GM12878 (cell line): ENCODE measurements at regions not wholly inside any gene's neighbourhood (a gene's known extent, or its start where the extent isn't known, plus 50 kb on each side); places are given as distances from the start of the nearest gene placed in this dataset.

Source experiments
- BCL11A ChIP-seq: IDR thresholded peaks from 2 replicates; pipeline ENCODE4 v1.6.1; 2011; ENCODE audit warnings: low read depth, low read length
- CHD2 ChIP-seq: IDR thresholded peaks from 2 replicates; pipeline ENCODE4 v1.6.1; 2011; ENCODE audit warnings: low read depth, low read length, improper control_type of control experiment, borderline replicate concordance
- CREB1 ChIP-seq: IDR thresholded peaks from 2 replicates; pipeline ENCODE4 v1.6.1; 2012; ENCODE audit warnings: low read depth, mild to moderate bottlenecking, inconsistent platforms
- DPF2 ChIP-seq: fragments of 450-650 bp; IDR thresholded peaks from 2 replicates; pipeline ENCODE4 v1.6.1; 2017; ENCODE audit warnings: mild to moderate bottlenecking
- FOXM1 ChIP-seq: IDR thresholded peaks from 2 replicates; pipeline ENCODE4 v1.6.1; 2012; ENCODE audit warnings: low read depth, mild to moderate bottlenecking, inconsistent platforms, low read length, moderate library complexity
- HCFC1 ChIP-seq: fragments of 150-350 bp; IDR thresholded peaks from 2 replicates; pipeline ENCODE4 v1.6.1; 2014; ENCODE audit warnings: low read length
- MEF2A ChIP-seq: IDR thresholded peaks from 2 replicates; pipeline ENCODE4 v1.6.1; 2011; ENCODE audit warnings: low read depth, mild to moderate bottlenecking, low read length, moderate library complexity; ENCODE audit not compliant: insufficient read depth
- MEF2B ChIP-seq: fragments of 450-650 bp; IDR thresholded peaks from 2 replicates; pipeline ENCODE4 v1.6.1; 2018; ENCODE audit warnings: mild to moderate bottlenecking, moderate library complexity; ENCODE audit not compliant: partially characterized antibody, poor library complexity, severe bottlenecking
- PAX5 ChIP-seq: IDR thresholded peaks from 2 replicates; pipeline ENCODE4 v1.6.1; 2011; ENCODE audit warnings: low read depth, low read length, borderline replicate concordance
- PML ChIP-seq: IDR thresholded peaks from 2 replicates; pipeline ENCODE4 v1.6.1; 2012; ENCODE audit warnings: low read length, inconsistent platforms
- RFX5 ChIP-seq: IDR thresholded peaks from 2 replicates; pipeline ENCODE4 v1.6.1; 2011; ENCODE audit warnings: low read depth, low read length, improper control_type of control experiment
- SMAD5 ChIP-seq: IDR thresholded peaks from 2 replicates; pipeline ENCODE4 v1.6.1; 2016; ENCODE audit warnings: antibody characterized with exemption, low read depth
- TBL1XR1 ChIP-seq: IDR thresholded peaks from 2 replicates; pipeline ENCODE4 v1.6.1; 2012; ENCODE audit warnings: low read depth, low read length, improper control_type of control experiment
- TCF3 ChIP-seq: IDR thresholded peaks from 2 replicates; pipeline ENCODE4 v1.6.1; 2012; ENCODE audit warnings: low read depth, mild to moderate bottlenecking, low read length, borderline replicate concordance; ENCODE audit not compliant: insufficient read depth
- YY1 ChIP-seq: IDR thresholded peaks from 2 replicates; pipeline ENCODE4 v1.6.1; 2011; ENCODE audit warnings: low read depth, mild to moderate bottlenecking, low read length
- ZBED1 ChIP-seq: IDR thresholded peaks from 2 replicates; pipeline ENCODE4 v1.6.1; 2016; ENCODE audit warnings: borderline replicate concordance
- ZNF207 ChIP-seq: fragments of 450-650 bp; IDR thresholded peaks from 2 replicates; pipeline ENCODE4 v1.6.1; 2014; ENCODE audit warnings: antibody characterized with exemption, mild to moderate bottlenecking, borderline replicate concordance
- ZNF274 ChIP-seq: IDR thresholded peaks from one replicate; pipeline ENCODE4 v1.8.0; 2011; ENCODE audit not compliant: insufficient read length, insufficient read depth
- ZNF384 ChIP-seq: IDR thresholded peaks from 2 replicates; pipeline ENCODE4 v1.6.1; 2012; ENCODE audit warnings: low read depth, mild to moderate bottlenecking, low read length, improper control_type of control experiment, borderline replicate concordance
- TF ChIP-seq, protein P1 (sequence below): fragments of 450-650 bp; IDR thresholded peaks from 2 replicates; pipeline ENCODE4 v1.6.1; 2017; ENCODE audit warnings: mild to moderate bottlenecking, moderate library complexity
- TF ChIP-seq, protein P2 (sequence below): fragments of 450-650 bp; IDR thresholded peaks from 2 replicates; pipeline ENCODE4 v1.6.1; 2018; ENCODE audit warnings: mild to moderate bottlenecking, low read depth, moderate library complexity; ENCODE audit not compliant: partially characterized antibody
- TF ChIP-seq, protein P3 (sequence below): fragments of 450-650 bp; IDR thresholded peaks from 2 replicates; pipeline ENCODE4 v1.6.1; 2017; ENCODE audit warnings: borderline replicate concordance
- TF ChIP-seq, protein P4 (sequence below): IDR thresholded peaks from 2 replicates; pipeline ENCODE4 v1.6.1; 2011; ENCODE audit warnings: low read depth, low read length, improper control_type of control experiment, borderline replicate concordance

- TF ChIP-seq BCL11A = 0 out of 2 replicates have a peak, but pooled peaks have one; percentile 46
- peak; percentile 56; the same call in 1 of the 2 replicates for TF ChIP-seq ZBED1
- TF ChIP-seq CREB1 = no peak
- no peak for TF ChIP-seq PML
- TF ChIP-seq, protein P1, sequence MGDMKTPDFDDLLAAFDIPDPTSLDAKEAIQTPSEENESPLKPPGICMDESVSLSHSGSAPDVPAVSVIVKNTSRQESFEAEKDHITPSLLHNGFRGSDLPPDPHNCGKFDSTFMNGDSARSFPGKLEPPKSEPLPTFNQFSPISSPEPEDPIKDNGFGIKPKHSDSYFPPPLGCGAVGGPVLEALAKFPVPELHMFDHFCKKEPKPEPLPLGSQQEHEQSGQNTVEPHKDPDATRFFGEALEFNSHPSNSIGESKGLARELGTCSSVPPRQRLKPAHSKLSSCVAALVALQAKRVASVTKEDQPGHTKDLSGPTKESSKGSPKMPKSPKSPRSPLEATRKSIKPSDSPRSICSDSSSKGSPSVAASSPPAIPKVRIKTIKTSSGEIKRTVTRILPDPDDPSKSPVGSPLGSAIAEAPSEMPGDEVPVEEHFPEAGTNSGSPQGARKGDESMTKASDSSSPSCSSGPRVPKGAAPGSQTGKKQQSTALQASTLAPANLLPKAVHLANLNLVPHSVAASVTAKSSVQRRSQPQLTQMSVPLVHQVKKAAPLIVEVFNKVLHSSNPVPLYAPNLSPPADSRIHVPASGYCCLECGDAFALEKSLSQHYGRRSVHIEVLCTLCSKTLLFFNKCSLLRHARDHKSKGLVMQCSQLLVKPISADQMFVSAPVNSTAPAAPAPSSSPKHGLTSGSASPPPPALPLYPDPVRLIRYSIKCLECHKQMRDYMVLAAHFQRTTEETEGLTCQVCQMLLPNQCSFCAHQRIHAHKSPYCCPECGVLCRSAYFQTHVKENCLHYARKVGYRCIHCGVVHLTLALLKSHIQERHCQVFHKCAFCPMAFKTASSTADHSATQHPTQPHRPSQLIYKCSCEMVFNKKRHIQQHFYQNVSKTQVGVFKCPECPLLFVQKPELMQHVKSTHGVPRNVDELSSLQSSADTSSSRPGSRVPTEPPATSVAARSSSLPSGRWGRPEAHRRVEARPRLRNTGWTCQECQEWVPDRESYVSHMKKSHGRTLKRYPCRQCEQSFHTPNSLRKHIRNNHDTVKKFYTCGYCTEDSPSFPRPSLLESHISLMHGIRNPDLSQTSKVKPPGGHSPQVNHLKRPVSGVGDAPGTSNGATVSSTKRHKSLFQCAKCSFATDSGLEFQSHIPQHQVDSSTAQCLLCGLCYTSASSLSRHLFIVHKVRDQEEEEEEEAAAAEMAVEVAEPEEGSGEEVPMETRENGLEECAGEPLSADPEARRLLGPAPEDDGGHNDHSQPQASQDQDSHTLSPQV = no peak
- peak; percentile 86; the same call in 1 of the 2 replicates for TF ChIP-seq FOXM1
- TF ChIP-seq YY1 = no peak
- no peak for TF ChIP-seq TCF3
- no peak for TF ChIP-seq ZNF384
- TF ChIP-seq DPF2 = 0 out of 2 replicates have a peak, but pooled peaks have one; percentile 28
- no peak for TF ChIP-seq MEF2B
- TF ChIP-seq CHD2 = no peak
- TF ChIP-seq MEF2A = 0 out of 2 replicates have a peak, but pooled peaks have one; percentile 30
- no peak for TF ChIP-seq ZNF207
- no peak for TF ChIP-seq RFX5
- TF ChIP-seq, protein P2, sequence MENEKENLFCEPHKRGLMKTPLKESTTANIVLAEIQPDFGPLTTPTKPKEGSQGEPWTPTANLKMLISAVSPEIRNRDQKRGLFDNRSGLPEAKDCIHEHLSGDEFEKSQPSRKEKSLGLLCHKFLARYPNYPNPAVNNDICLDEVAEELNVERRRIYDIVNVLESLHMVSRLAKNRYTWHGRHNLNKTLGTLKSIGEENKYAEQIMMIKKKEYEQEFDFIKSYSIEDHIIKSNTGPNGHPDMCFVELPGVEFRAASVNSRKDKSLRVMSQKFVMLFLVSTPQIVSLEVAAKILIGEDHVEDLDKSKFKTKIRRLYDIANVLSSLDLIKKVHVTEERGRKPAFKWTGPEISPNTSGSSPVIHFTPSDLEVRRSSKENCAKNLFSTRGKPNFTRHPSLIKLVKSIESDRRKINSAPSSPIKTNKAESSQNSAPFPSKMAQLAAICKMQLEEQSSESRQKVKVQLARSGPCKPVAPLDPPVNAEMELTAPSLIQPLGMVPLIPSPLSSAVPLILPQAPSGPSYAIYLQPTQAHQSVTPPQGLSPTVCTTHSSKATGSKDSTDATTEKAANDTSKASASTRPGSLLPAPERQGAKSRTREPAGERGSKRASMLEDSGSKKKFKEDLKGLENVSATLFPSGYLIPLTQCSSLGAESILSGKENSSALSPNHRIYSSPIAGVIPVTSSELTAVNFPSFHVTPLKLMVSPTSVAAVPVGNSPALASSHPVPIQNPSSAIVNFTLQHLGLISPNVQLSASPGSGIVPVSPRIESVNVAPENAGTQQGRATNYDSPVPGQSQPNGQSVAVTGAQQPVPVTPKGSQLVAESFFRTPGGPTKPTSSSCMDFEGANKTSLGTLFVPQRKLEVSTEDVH = no peak
- TF ChIP-seq PAX5 = no peak
- no peak for TF ChIP-seq HCFC1
- no peak for TF ChIP-seq TBL1XR1
- TF ChIP-seq, protein P3, sequence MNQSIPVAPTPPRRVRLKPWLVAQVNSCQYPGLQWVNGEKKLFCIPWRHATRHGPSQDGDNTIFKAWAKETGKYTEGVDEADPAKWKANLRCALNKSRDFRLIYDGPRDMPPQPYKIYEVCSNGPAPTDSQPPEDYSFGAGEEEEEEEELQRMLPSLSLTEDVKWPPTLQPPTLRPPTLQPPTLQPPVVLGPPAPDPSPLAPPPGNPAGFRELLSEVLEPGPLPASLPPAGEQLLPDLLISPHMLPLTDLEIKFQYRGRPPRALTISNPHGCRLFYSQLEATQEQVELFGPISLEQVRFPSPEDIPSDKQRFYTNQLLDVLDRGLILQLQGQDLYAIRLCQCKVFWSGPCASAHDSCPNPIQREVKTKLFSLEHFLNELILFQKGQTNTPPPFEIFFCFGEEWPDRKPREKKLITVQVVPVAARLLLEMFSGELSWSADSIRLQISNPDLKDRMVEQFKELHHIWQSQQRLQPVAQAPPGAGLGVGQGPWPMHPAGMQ = no peak
- TF ChIP-seq SMAD5 = no peak
- TF ChIP-seq ZNF274 = no peak
- TF ChIP-seq, protein P4, sequence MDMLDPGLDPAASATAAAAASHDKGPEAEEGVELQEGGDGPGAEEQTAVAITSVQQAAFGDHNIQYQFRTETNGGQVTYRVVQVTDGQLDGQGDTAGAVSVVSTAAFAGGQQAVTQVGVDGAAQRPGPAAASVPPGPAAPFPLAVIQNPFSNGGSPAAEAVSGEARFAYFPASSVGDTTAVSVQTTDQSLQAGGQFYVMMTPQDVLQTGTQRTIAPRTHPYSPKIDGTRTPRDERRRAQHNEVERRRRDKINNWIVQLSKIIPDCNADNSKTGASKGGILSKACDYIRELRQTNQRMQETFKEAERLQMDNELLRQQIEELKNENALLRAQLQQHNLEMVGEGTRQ = no peak
Measured at GRCh38 chr2:142741764-142742269, 135.6 kb upstream of the KYNU start (continued).
